Endothelial cell of umbilical vein (primary cell): ENCODE measurements at regions not wholly inside any gene's neighbourhood (a gene's known extent, or its start where the extent isn't known, plus 50 kb on each side); places are given as distances from the start of the nearest gene placed in this dataset.

Source experiments
- BruUV-seq: library from RNA; stranded (reverse); fragments of 400-500 nt; replicated peaks from 2 replicates; lab custom pipeline; 2021; lab: Mats Ljungman, UMichigan
- CTCF ChIA-PET: fragments of 300-600, 350-600 bp; sonication (Branson Sonifier 250); formaldehyde crosslinking; loops from one replicate; lab custom pipeline; 2021; ENCODE audit warnings: antibody characterized with exemption, inconsistent platforms; lab: Charles Lee
- POLR2A ChIA-PET: fragments of 300-600, 350-600 bp; sonication (Branson Sonifier 250); formaldehyde crosslinking; loops from one replicate; lab custom pipeline; 2021; ENCODE audit warnings: antibody characterized with exemption, inconsistent platforms; lab: Charles Lee
- DNase-seq: peaks from one replicate; pipeline ENCODE4 v3.0.0-alpha.2; 2011; ENCODE audit warnings: low read depth, low spot score
- FAIRE-seq: peaks from 2 replicates; lab custom pipeline; 2011; peaks lifted over from hg19 to GRCh38; lab: Jason Lieb, UNC
- H2AFZ ChIP-seq: 2 replicates; pipeline ENCODE4 v1.6.0; 2012; ENCODE audit warnings: low read depth, low read length, control low read depth, inconsistent platforms
- H3K27ac ChIP-seq: 2 replicates; pipeline ENCODE4 v1.5.1; 2011; ENCODE audit warnings: low read depth, mild to moderate bottlenecking, control low read depth, low read length, moderate library complexity; ENCODE audit not compliant: insufficient read depth
- H3K27me3 ChIP-seq, 2 experiments: 2 replicates each; pipeline versions ENCODE4 v1.6.0 to v1.6.1; 2011; ENCODE audit warnings: low read length in 2 of 2, mixed read lengths in 1 of 2; ENCODE audit not compliant: control insufficient read depth in 2 of 2, insufficient read depth in 2 of 2
- H3K36me3 ChIP-seq, 2 experiments: 2 replicates in 1 of 2; 3 replicates in 1 of 2; pipeline ENCODE4 v1.5.1; 2011; ENCODE audit warnings: low read length in 2 of 2, mild to moderate bottlenecking in 1 of 2, moderate library complexity in 1 of 2; ENCODE audit not compliant: control insufficient read depth in 2 of 2, insufficient read depth in 2 of 2; ENCODE audit errors: extremely low read depth in 1 of 2
- H3K4me1 ChIP-seq: 3 replicates; pipeline ENCODE4 v1.5.1; 2011; ENCODE audit warnings: mild to moderate bottlenecking, low read length; ENCODE audit not compliant: control insufficient read depth, insufficient read depth; ENCODE audit errors: extremely low read depth
- H3K4me2 ChIP-seq: 2 replicates; pipeline ENCODE4 v1.6.1; 2011; ENCODE audit warnings: low read length, control low read depth, mixed read lengths; ENCODE audit not compliant: insufficient read depth
- H3K4me3 ChIP-seq, 3 experiments: fragments of 200-600 bp in 1 of 3; sonication (generic), shearing (Covaris generic) in 1 of 3; replicated peaks in 1 of 3; 2 replicates each; pipeline ENCODE4 v1.5.1; 2011 to 2016; ENCODE audit warnings: control low read depth in 3 of 3, low read length in 3 of 3, mild to moderate bottlenecking in 2 of 3, inconsistent platforms in 1 of 3, low read depth in 1 of 3, moderate library complexity in 1 of 3; ENCODE audit not compliant: insufficient read depth in 1 of 3
- H3K79me2 ChIP-seq: 2 replicates; pipeline ENCODE4 v1.6.0; 2012; ENCODE audit warnings: low read length, inconsistent platforms; ENCODE audit not compliant: control insufficient read depth, insufficient read depth
- H3K9ac ChIP-seq: replicated peaks from 2 replicates; pipeline ENCODE3; 2011; ENCODE audit warnings: low read length, control low read depth; ENCODE audit not compliant: insufficient read depth; ENCODE audit errors: extremely low read depth
- H3K9me1 ChIP-seq: replicated peaks from 3 replicates; pipeline ENCODE4 v1.6.0; 2011; ENCODE audit warnings: mild to moderate bottlenecking, low read length; ENCODE audit not compliant: control insufficient read depth, insufficient read depth; ENCODE audit errors: extremely low read depth
- H3K9me3 ChIP-seq: replicated peaks from 2 replicates; pipeline ENCODE4 v1.5.1; 2012; ENCODE audit warnings: low read length, inconsistent platforms; ENCODE audit not compliant: control insufficient read depth, insufficient read depth
- H4K20me1 ChIP-seq: replicated peaks from 2 replicates; pipeline ENCODE3; 2011; ENCODE audit warnings: mild to moderate bottlenecking, low read length; ENCODE audit not compliant: control insufficient read depth, insufficient read depth; ENCODE audit errors: extremely low read depth
- EZH2 ChIP-seq: IDR thresholded peaks from 2 replicates; pipeline ENCODE4 v1.6.1; 2012; ENCODE audit warnings: borderline replicate concordance, low read depth, mild to moderate bottlenecking, moderate library complexity, low read length, inconsistent platforms; ENCODE audit not compliant: severe bottlenecking
- FOS ChIP-seq: IDR thresholded peaks from 2 replicates; pipeline ENCODE4 v1.6.1; 2011; ENCODE audit warnings: mild to moderate bottlenecking, low read length, moderate library complexity, borderline replicate concordance; ENCODE audit not compliant: insufficient read depth
- GATA2 ChIP-seq: IDR thresholded peaks from 2 replicates; pipeline ENCODE4 v1.7.0; 2011; ENCODE audit warnings: low read depth, mild to moderate bottlenecking, moderate library complexity, mixed read lengths, low read length; ENCODE audit not compliant: insufficient read length, insufficient read depth
- JUN ChIP-seq: IDR thresholded peaks from 2 replicates; pipeline ENCODE4 v1.6.1; 2011; ENCODE audit warnings: borderline replicate concordance, low read depth; ENCODE audit not compliant: insufficient read length, insufficient read depth
- MYC ChIP-seq: IDR thresholded peaks from one replicate; pipeline ENCODE4 v1.6.1; 2011; ENCODE audit warnings: mild to moderate bottlenecking, low read depth, low read length
- POLR2A ChIP-seq: IDR thresholded peaks from 2 replicates; pipeline ENCODE4 v1.6.1; 2012; ENCODE audit warnings: low read depth, mild to moderate bottlenecking, control low read depth, low read length
- POLR2AphosphoS5 ChIP-seq: IDR thresholded peaks from 2 replicates; pipeline ENCODE4 v1.6.1; 2012; ENCODE audit warnings: low read depth, mild to moderate bottlenecking, control low read depth, low read length, moderate library complexity; ENCODE audit not compliant: insufficient read depth
- dilution Hi-C: fragments of 300-500 bp; cut with MboI; formaldehyde crosslinking; loops from one replicate; pipeline ENCODE4 v1.15.0; 2019; ENCODE audit warnings: low sequenced_read_pairs; ENCODE audit not compliant: extremely low pct_ligation_motif_present
- intact Hi-C: fragments of 100-400 bp; cut with micrococcal nuclease; formaldehyde crosslinking; loops from one replicate; pipeline ENCODE4 v1.10.0; 2022
- TF ChIP-seq, protein P1 (sequence below), 2 donors: IDR thresholded peaks; 1 replicate in 1 of 2; 2 replicates in 1 of 2; pipeline ENCODE4 v1.5.1; 2011; ENCODE audit warnings: low read length in 2 of 2, mild to moderate bottlenecking in 2 of 2, moderate library complexity in 2 of 2, control low read depth in 1 of 2, inconsistent platforms in 1 of 2, low read depth in 1 of 2; ENCODE audit not compliant: insufficient read depth in 1 of 2; ENCODE audit errors: extremely low read depth in 1 of 2
- TF ChIP-seq, protein P2 (sequence below): IDR thresholded peaks from 2 replicates; pipeline ENCODE4 v1.6.1; 2011; ENCODE audit not compliant: insufficient read depth, insufficient read length

DNA sequence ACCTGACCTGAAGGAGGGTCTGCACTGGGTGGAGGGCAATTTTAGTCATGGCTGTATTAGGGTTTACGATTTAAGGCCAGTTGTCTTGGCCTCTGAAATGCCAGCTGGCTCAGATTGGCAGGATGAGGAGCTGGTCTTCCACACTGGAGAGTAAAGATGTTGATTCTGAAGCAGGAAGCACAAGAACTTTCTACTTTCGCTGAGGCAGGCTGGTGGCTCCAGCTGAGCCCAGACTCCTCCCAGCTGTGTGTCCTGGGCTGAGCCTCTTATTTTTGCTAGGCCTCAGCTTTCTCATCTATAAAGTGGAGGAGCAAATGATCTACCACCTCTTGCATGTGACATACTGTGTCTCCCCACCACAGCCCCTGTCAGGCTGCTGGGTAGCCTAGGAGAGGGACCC is 74.4 kb downstream of the MRM1 start:
- H4K20me1 ChIP-seq, result no peaks in the 10 kb centered on the region
- H3K4me3 ChIP-seq, result no peak overlapping the region
- no peaks in the 10 kb centered on the region for H3K4me1 ChIP-seq
- no peak overlapping the region for H3K9ac ChIP-seq
- no peak overlapping the region for H2AFZ ChIP-seq
- CTCF ChIA-PET, result no interaction called here
- peaks cover 0 to 2% of the 10 kb centered on the region in 2 experiments for H3K27me3 ChIP-seq
- H3K9me1 ChIP-seq, result no peaks in the 10 kb centered on the region
- no peak for DNase-seq
- no peaks in the 10 kb centered on the region for H3K36me3 ChIP-seq
- no TSS peak for BruUV-seq
- H3K27ac ChIP-seq, result no peak overlapping the region
- no peaks in the 10 kb centered on the region for H3K9me3 ChIP-seq
- dilution Hi-C loops (no loop called here), intact Hi-C loops (no loop called here)
- no peak for FAIRE-seq
- TF ChIP-seq EZH2 (no peak), POLR2A (no peak), MYC (no peak), JUN (no peak), FOS (no peak), GATA2 (no peak), POLR2AphosphoS5 (no peak)
- TF ChIP-seq, protein P1, sequence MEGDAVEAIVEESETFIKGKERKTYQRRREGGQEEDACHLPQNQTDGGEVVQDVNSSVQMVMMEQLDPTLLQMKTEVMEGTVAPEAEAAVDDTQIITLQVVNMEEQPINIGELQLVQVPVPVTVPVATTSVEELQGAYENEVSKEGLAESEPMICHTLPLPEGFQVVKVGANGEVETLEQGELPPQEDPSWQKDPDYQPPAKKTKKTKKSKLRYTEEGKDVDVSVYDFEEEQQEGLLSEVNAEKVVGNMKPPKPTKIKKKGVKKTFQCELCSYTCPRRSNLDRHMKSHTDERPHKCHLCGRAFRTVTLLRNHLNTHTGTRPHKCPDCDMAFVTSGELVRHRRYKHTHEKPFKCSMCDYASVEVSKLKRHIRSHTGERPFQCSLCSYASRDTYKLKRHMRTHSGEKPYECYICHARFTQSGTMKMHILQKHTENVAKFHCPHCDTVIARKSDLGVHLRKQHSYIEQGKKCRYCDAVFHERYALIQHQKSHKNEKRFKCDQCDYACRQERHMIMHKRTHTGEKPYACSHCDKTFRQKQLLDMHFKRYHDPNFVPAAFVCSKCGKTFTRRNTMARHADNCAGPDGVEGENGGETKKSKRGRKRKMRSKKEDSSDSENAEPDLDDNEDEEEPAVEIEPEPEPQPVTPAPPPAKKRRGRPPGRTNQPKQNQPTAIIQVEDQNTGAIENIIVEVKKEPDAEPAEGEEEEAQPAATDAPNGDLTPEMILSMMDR (IDR thresholded peaks at IDR 0.05; ENCODE audit: extremely low read depth in 1 of 2, insufficient read depth in 1 of 2, low read depth in 1 of 2, low read length in 2 of 2), result no peak
- TF ChIP-seq, protein P2, sequence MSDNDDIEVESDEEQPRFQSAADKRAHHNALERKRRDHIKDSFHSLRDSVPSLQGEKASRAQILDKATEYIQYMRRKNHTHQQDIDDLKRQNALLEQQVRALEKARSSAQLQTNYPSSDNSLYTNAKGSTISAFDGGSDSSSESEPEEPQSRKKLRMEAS, result no peak
- POLR2A ChIA-PET, result no interaction called here
- H3K4me2 ChIP-seq, result no peak overlapping the region
- no peaks in the 10 kb centered on the region for H3K79me2 ChIP-seq
